Uterus (tissue), 3 donors: ENCODE measurements at regions not wholly inside any gene's neighbourhood (a gene's known extent, or its start where the extent isn't known, plus 50 kb on each side); places are given as distances from the start of the nearest gene placed in this dataset.

Source experiments
- DNase-seq, 2 donors: peaks; one replicate each; pipeline ENCODE4 v3.0.0-alpha.2; 2019 to 2020
- H3K27ac ChIP-seq, 2 donors: fragments of 200-600 bp; sonication (generic); 1 replicate in 1 of 2; 2 replicates in 1 of 2; pipeline ENCODE4 v1.5.1; 2016 to 2018
- H3K27me3 ChIP-seq, 2 donors: fragments of 200-600 bp; sonication (generic); one replicate each; pipeline ENCODE4 v1.5.1; 2018 to 2019; ENCODE audit warnings: control low read depth in 1 of 2
- H3K36me3 ChIP-seq, 2 donors: fragments of 200-600 bp; sonication (generic); one replicate each; pipeline ENCODE4 v1.5.1; 2019; ENCODE audit warnings: control low read depth in 1 of 2
- H3K4me1 ChIP-seq, 2 donors: fragments of 200-600 bp; sonication (generic); one replicate each; pipeline ENCODE4 v1.5.1; 2018 to 2019; ENCODE audit warnings: control low read depth in 1 of 2
- H3K4me3 ChIP-seq, 2 donors: fragments of 200-600 bp; sonication (generic); 1 replicate in 1 of 2; 2 replicates in 1 of 2; pipeline ENCODE4 v1.5.1; 2018 to 2019; ENCODE audit warnings: mild to moderate bottlenecking in 1 of 2
- H3K9me3 ChIP-seq, 2 donors: fragments of 200-600 bp; sonication (generic); one replicate each; pipeline ENCODE4 v1.5.1; 2019; ENCODE audit warnings: control low read depth in 1 of 2
- POLR2A ChIP-seq, 2 donors: fragments of 450-650 bp; IDR thresholded peaks; one replicate each; pipeline ENCODE4 v1.6.1; 2016; ENCODE audit warnings: antibody characterized with exemption in 2 of 2, mild to moderate bottlenecking in 1 of 2, moderate library complexity in 1 of 2
- intact Hi-C: fragments of 100-400 bp; cut with DNase I; formaldehyde crosslinking; loops from one replicate; pipeline ENCODE4 v1.15.1; 2023; ENCODE audit warnings: low total_unique reads
- TF ChIP-seq, protein P1 (sequence below), 4 experiments: fragments of 200-600 bp in 2 of 4; fragments of 450-650 bp in 2 of 4; sonication (generic) in 2 of 4; IDR thresholded peaks; one replicate each; pipeline ENCODE4 v1.5.1; 2016 to 2019; ENCODE audit warnings: antibody characterized with exemption in 4 of 4, mild to moderate bottlenecking in 2 of 4, moderate library complexity in 1 of 4
- donor health status: DM: yes; HTN: yes; CAD: no.

DNA sequence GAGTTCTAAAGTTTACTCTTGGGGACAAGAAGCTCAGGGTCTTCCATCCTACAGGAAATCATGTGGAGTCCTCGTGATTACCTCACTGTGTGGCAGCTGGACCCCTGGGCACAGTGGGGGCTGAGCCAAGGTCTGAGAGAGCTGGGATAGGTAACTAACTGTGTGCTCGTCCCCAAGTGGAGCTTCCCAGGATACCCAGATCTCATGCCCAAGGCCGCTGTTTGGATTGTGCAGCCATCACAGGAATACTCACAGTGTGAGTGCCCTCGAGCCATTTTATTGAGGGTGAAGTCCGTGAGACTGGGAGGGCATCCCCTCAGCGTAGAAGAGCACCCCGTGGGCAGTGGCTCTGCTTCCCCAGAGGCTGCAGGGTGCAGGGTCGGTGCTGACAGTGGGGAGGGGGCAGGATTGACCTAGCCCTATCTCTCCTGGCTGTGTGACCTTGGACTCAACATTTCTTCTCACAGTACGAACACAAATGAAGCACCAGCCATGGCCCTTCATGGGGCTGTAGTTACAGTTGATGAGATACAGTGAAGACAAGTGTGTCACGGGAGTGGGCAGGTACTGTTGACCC, 69.6 kb upstream of the LEP start:
- H3K27me3 ChIP-seq: peaks cover 11 to 20% of the 10 kb centered on the region in 2 donors
- no peak overlapping the region for H3K27ac ChIP-seq
- intact Hi-C loops: no loop called here
- no peaks in the 10 kb centered on the region for H3K9me3 ChIP-seq
- H3K4me1 ChIP-seq: peaks cover 0 to 7% of the 10 kb centered on the region in 2 donors
- TF ChIP-seq, protein P1, sequence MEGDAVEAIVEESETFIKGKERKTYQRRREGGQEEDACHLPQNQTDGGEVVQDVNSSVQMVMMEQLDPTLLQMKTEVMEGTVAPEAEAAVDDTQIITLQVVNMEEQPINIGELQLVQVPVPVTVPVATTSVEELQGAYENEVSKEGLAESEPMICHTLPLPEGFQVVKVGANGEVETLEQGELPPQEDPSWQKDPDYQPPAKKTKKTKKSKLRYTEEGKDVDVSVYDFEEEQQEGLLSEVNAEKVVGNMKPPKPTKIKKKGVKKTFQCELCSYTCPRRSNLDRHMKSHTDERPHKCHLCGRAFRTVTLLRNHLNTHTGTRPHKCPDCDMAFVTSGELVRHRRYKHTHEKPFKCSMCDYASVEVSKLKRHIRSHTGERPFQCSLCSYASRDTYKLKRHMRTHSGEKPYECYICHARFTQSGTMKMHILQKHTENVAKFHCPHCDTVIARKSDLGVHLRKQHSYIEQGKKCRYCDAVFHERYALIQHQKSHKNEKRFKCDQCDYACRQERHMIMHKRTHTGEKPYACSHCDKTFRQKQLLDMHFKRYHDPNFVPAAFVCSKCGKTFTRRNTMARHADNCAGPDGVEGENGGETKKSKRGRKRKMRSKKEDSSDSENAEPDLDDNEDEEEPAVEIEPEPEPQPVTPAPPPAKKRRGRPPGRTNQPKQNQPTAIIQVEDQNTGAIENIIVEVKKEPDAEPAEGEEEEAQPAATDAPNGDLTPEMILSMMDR (IDR thresholded peaks at IDR 0.05): no peak
- no peak for TF ChIP-seq POLR2A (IDR thresholded peaks at IDR 0.05)
- H3K36me3 ChIP-seq: no peaks in the 10 kb centered on the region
- no peak overlapping the region for H3K4me3 ChIP-seq
- DNase-seq: no peak

GRCh38 chr7:128172151-128172550, 68.9 kb upstream of the LEP start:
- no peak for DNase-seq
- intact Hi-C loops: no loop called here
- TF ChIP-seq, protein P1 (IDR thresholded peaks at IDR 0.05): no peak
- no peak for TF ChIP-seq POLR2A (IDR thresholded peaks at IDR 0.05)
- H3K4me3 ChIP-seq: no peak overlapping the region
- peaks cover 11 to 13% of the 10 kb centered on the region in 2 donors for H3K27me3 ChIP-seq
- H3K36me3 ChIP-seq: no peaks in the 10 kb centered on the region
- H3K4me1 ChIP-seq: peaks cover 0 to 7% of the 10 kb centered on the region in 2 donors
- no peaks in the 10 kb centered on the region for H3K9me3 ChIP-seq
- no peak overlapping the region for H3K27ac ChIP-seq

GRCh38 chr7:128172963-128173362, 68.1 kb upstream of the LEP start:
- TF ChIP-seq, protein P1 (IDR thresholded peaks at IDR 0.05): no peak
- TF ChIP-seq POLR2A (IDR thresholded peaks at IDR 0.05): no peak
- H3K4me3 ChIP-seq: no peak overlapping the region
- peaks cover 7 to 9% of the 10 kb centered on the region in 2 donors for H3K27me3 ChIP-seq
- peaks cover 0 to 1% of the 10 kb centered on the region in 2 donors for H3K4me1 ChIP-seq
- no peak for DNase-seq
- H3K36me3 ChIP-seq: no peaks in the 10 kb centered on the region
- no peaks in the 10 kb centered on the region for H3K9me3 ChIP-seq
- no peak overlapping the region for H3K27ac ChIP-seq
- intact Hi-C loops: no loop called here

DNA sequence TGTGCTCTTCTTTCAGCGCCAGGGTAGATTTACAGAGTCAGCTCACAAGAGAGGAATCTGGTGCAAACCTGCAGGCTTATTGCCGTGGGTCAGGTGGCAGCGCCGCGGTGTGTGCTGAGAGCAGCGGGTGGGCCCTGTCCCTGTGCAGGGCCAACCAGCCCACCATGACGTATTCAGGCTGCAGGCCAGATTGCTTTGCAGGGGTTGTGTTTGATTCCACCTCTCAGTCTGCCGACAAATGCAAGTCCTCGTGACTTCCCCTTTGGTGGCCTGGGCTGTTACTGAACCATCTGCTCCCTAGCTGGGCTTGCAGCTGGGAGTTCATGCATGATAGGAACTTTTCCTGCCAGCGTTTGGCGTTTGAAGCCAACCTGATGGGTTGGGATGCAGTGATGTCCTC, 66.7 kb upstream of the LEP start:
- H3K27ac ChIP-seq: no peak overlapping the region
- no peaks in the 10 kb centered on the region for H3K4me1 ChIP-seq
- no peaks in the 10 kb centered on the region for H3K27me3 ChIP-seq
- H3K36me3 ChIP-seq: no peaks in the 10 kb centered on the region
- H3K9me3 ChIP-seq: no peaks in the 10 kb centered on the region
- intact Hi-C loops: no loop called here
- no peak for DNase-seq
- TF ChIP-seq, protein P1 (IDR thresholded peaks at IDR 0.05): no peak
- TF ChIP-seq POLR2A (IDR thresholded peaks at IDR 0.05): no peak
- no peak overlapping the region for H3K4me3 ChIP-seq

- Histone ChIP-seq H3K9me3 (no peaks in the 10 kb centered on the region), H3K36me3 (no peaks in the 10 kb centered on the region), H3K27me3 (no peaks in the 10 kb centered on the region), H3K4me1 (no peaks in the 10 kb centered on the region), H3K27ac (no peak overlapping the region), H3K4me3 (no peak overlapping the region)
- intact Hi-C loops: no loop called here
- TF ChIP-seq, protein P1 (IDR thresholded peaks at IDR 0.05): no peak
- no peak for TF ChIP-seq POLR2A (IDR thresholded peaks at IDR 0.05)
- DNase-seq: no peak
These were observed 64.4 kb upstream of the LEP start for GRCh38 chr7:128176696-128177095.
